CD4-positive, alpha-beta T cell (primary cell): ENCODE measurements at regions not wholly inside any gene's neighbourhood (a gene's known extent, or its start where the extent isn't known, plus 50 kb on each side); places are given as distances from the start of the nearest gene placed in this dataset.

Source experiments
- ATAC-seq: fragments of 200-7000 bp; cut with Tn5 transposase; one replicate; pipeline ENCODE4 v1.10.0; 2022; ENCODE audit warnings: mild to moderate bottlenecking; ENCODE audit not compliant: poor library complexity
- CTCF ChIA-PET: fragments of 350-600 bp; sonication (Branson Sonifier 250); formaldehyde crosslinking; loops from one replicate; lab custom pipeline; 2021; ENCODE audit warnings: antibody characterized with exemption, inconsistent platforms; lab: Charles Lee
- POLR2A ChIA-PET: fragments of 350-600 bp; sonication (Branson Sonifier 250); formaldehyde crosslinking; loops from one replicate; lab custom pipeline; 2021; ENCODE audit warnings: antibody characterized with exemption, inconsistent platforms; lab: Charles Lee
- DNase-seq, 14 experiments: peaks; one replicate each; pipeline ENCODE4 v3.0.0-alpha.2; 2013 to 2020; ENCODE audit warnings: mixed read lengths in 2 of 14
- H3K27ac ChIP-seq, 2 donors: one replicate each; pipeline versions ENCODE4 v1.5.1 to v1.7.0; 2013; ENCODE audit warnings: low read length in 2 of 2, low read depth in 1 of 2, mild to moderate bottlenecking in 1 of 2
- H3K27me3 ChIP-seq, 2 experiments: 1 replicate in 1 of 2; 2 replicates in 1 of 2; pipeline versions ENCODE4 v1.6.1 to v1.7.0; 2013; ENCODE audit warnings: low read length in 2 of 2, control low read depth in 1 of 2, mild to moderate bottlenecking in 1 of 2, moderate library complexity in 1 of 2; ENCODE audit not compliant: insufficient read depth in 2 of 2, control insufficient read depth in 1 of 2
- H3K36me3 ChIP-seq: one replicate; pipeline ENCODE4 v1.6.1; 2013; ENCODE audit warnings: low read length, control low read depth; ENCODE audit not compliant: insufficient read depth
- H3K4me1 ChIP-seq: one replicate; pipeline ENCODE4 v1.6.1; 2013; ENCODE audit warnings: low read length, control low read depth; ENCODE audit not compliant: insufficient read depth
- H3K4me3 ChIP-seq: one replicate; pipeline ENCODE4 v1.5.1; 2013; ENCODE audit warnings: mild to moderate bottlenecking, low read length, moderate library complexity
- H3K9me3 ChIP-seq, 2 experiments: 1 replicate in 1 of 2; 2 replicates in 1 of 2; pipeline versions ENCODE4 v1.6.1 to v1.7.0; 2013; ENCODE audit warnings: low read length in 2 of 2, mild to moderate bottlenecking in 2 of 2, control low read depth in 1 of 2, moderate library complexity in 1 of 2; ENCODE audit not compliant: control insufficient read depth in 1 of 2, insufficient read depth in 1 of 2
- H3K27ac Mint-ChIP-seq: one replicate; pipeline ENCODE4 v1.8.0; 2020; ENCODE audit warnings: mixed read lengths
- H3K27me3 Mint-ChIP-seq: one replicate; pipeline ENCODE4 v1.8.0; 2021; ENCODE audit warnings: mixed read lengths
- H3K36me3 Mint-ChIP-seq: one replicate; pipeline ENCODE4 v1.8.0; 2021; ENCODE audit warnings: low read depth, mixed read lengths
- H3K4me1 Mint-ChIP-seq: one replicate; pipeline ENCODE4 v1.8.0; 2021; ENCODE audit warnings: low read depth, mixed read lengths
- H3K4me3 Mint-ChIP-seq: one replicate; pipeline ENCODE4 v1.8.0; 2020; ENCODE audit warnings: mild to moderate bottlenecking, mixed read lengths
- H3K9me3 Mint-ChIP-seq: one replicate; pipeline ENCODE4 v1.8.0; 2020; ENCODE audit warnings: mixed read lengths
- CTCF ChIP-seq: fragments of 200-600 bp; IDR thresholded peaks from one replicate; pipeline ENCODE4 v1.8.0; 2022; ENCODE audit warnings: antibody characterized with exemption, mild to moderate bottlenecking
- intact Hi-C, 2 experiments: fragments of 100-400 bp; cut with DNase I in 1 of 2; cut with micrococcal nuclease in 1 of 2; formaldehyde crosslinking; loops; one replicate each; pipeline versions ENCODE4 v1.15.1 to v1.9.0; 2023 to 2025; cut with DNase I, micrococcal nuclease

- Histone ChIP-seq H3K36me3 (no peaks in the 10 kb centered on the region), H3K27ac (no peak overlapping the region), H3K4me1 (no peaks in the 10 kb centered on the region), H3K9me3 (peaks cover 0 to 8% of the 10 kb centered on the region in 2 experiments), H3K4me3 (no peak overlapping the region), H3K27me3 (no peaks in the 10 kb centered on the region)
- Mint-ChIP-seq H3K36me3 (no peaks in the 10 kb centered on the region), H3K4me1 (no peaks in the 10 kb centered on the region), H3K27me3 (no peaks in the 10 kb centered on the region), H3K4me3 (no peak overlapping the region), H3K27ac (no peak overlapping the region), H3K9me3 (peaks cover 7% of the 10 kb centered on the region)
- intact Hi-C loops: no loop called here
- ATAC-seq (no peak), DNase-seq (no peak)
- no peak for TF ChIP-seq CTCF
- CTCF ChIA-PET: no interaction called here
- POLR2A ChIA-PET: no interaction called here
These were observed 502.2 kb upstream of the CELF4 start for GRCh38 chr18:38067821-38068220.

GRCh38 chr18:38067086-38067485 lies 501.5 kb upstream of the CELF4 start:
- Histone ChIP-seq H3K9me3 (peaks cover 2 to 8% of the 10 kb centered on the region in 2 experiments), H3K36me3 (no peaks in the 10 kb centered on the region), H3K4me1 (no peaks in the 10 kb centered on the region), H3K4me3 (no peak overlapping the region), H3K27me3 (no peaks in the 10 kb centered on the region), H3K27ac (no peak overlapping the region)
- Mint-ChIP-seq H3K4me1 (no peaks in the 10 kb centered on the region), H3K4me3 (no peak overlapping the region), H3K27ac (no peak overlapping the region), H3K27me3 (no peaks in the 10 kb centered on the region), H3K9me3 (peaks cover 6% of the 10 kb centered on the region), H3K36me3 (no peaks in the 10 kb centered on the region)
- ChIA-PET POLR2A (no interaction called here), CTCF (no interaction called here)
- ATAC-seq: no peak
- intact Hi-C loops: no loop called here
- no peak for TF ChIP-seq CTCF
- no peak for DNase-seq

- Histone ChIP-seq H3K36me3 (no peaks in the 10 kb centered on the region), H3K27ac (no peak overlapping the region), H3K4me1 (no peaks in the 10 kb centered on the region), H3K27me3 (no peaks in the 10 kb centered on the region), H3K9me3 (peaks cover 0 to 4% of the 10 kb centered on the region in 2 experiments), H3K4me3 (no peak overlapping the region)
- H3K9me3 Mint-ChIP-seq: peaks cover 2% of the 10 kb centered on the region
- H3K27ac Mint-ChIP-seq: no peak overlapping the region
- no peak for TF ChIP-seq CTCF
- ChIA-PET CTCF (no interaction called here), POLR2A (no interaction called here)
- DNase-seq (no peak), ATAC-seq (no peak)
- intact Hi-C loops: no loop called here
- H3K4me3 Mint-ChIP-seq: no peak overlapping the region
- H3K36me3 Mint-ChIP-seq: no peaks in the 10 kb centered on the region
- no peaks in the 10 kb centered on the region for H3K4me1 Mint-ChIP-seq
- no peaks in the 10 kb centered on the region for H3K27me3 Mint-ChIP-seq
These were observed 487.4 kb upstream of the CELF4 start for GRCh38 chr18:38052879-38053590.
